OCI-LY3 (cell line): ENCODE measurements at regions not wholly inside any gene's neighbourhood (a gene's known extent, or its start where the extent isn't known, plus 50 kb on each side); places are given as distances from the start of the nearest gene placed in this dataset.

ENCODE experiments used
- CTCF ChIP-seq: fragments of 200-600, 300-600 bp; sonication (generic); IDR thresholded peaks from 2 replicates; pipeline ENCODE4 v1.5.1; 2014; ENCODE audit warnings: antibody characterized with exemption, low read length, low read depth
- EZH2phosphoT487 ChIP-seq: fragments of 200-600 bp; shearing (Covaris generic); IDR thresholded peaks from 2 replicates; pipeline ENCODE4 v1.6.1; 2018; ENCODE audit warnings: antibody characterized with exemption, mixed run types, low read depth

GRCh38 chr16:86296256-86296655 lies 214.1 kb upstream of the FOXF1 start:
- TF ChIP-seq CTCF = no peak
- TF ChIP-seq EZH2phosphoT487 = no peak
